ENCODE measurements at regions not wholly inside any gene's neighbourhood (a gene's known extent, or its start where the extent isn't known, plus 50 kb on each side); places are given as distances from the start of the nearest gene placed in this dataset.

DNA sequence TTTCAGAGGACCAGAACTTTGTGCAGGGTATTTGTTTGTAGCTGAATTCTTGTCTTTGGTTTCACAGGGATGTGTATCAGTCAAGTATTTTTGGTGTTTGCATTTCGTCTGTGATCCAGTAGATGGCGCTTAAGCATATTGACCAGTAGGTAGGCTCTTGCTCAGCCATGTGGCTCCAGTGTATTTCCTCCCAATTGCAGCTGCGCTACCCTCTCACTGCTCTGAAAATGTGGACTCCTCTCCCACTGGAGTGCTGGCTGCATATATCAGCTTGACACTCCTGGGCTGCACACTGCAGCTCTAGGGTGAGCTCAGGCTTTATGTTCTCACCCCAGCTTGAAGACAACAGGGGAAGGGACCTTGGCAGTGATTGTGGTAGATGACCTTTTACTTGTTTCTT, 1264.3 kb upstream of the ALCAM start:
- DNase-seq (ENCODE audit: low spot score) (no peak), ATAC-seq (ENCODE audit: low FRiP score) (no peak)
- TF ChIP-seq, protein P1, sequence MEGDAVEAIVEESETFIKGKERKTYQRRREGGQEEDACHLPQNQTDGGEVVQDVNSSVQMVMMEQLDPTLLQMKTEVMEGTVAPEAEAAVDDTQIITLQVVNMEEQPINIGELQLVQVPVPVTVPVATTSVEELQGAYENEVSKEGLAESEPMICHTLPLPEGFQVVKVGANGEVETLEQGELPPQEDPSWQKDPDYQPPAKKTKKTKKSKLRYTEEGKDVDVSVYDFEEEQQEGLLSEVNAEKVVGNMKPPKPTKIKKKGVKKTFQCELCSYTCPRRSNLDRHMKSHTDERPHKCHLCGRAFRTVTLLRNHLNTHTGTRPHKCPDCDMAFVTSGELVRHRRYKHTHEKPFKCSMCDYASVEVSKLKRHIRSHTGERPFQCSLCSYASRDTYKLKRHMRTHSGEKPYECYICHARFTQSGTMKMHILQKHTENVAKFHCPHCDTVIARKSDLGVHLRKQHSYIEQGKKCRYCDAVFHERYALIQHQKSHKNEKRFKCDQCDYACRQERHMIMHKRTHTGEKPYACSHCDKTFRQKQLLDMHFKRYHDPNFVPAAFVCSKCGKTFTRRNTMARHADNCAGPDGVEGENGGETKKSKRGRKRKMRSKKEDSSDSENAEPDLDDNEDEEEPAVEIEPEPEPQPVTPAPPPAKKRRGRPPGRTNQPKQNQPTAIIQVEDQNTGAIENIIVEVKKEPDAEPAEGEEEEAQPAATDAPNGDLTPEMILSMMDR (IDR thresholded peaks at IDR 0.05), result no peak

DNA sequence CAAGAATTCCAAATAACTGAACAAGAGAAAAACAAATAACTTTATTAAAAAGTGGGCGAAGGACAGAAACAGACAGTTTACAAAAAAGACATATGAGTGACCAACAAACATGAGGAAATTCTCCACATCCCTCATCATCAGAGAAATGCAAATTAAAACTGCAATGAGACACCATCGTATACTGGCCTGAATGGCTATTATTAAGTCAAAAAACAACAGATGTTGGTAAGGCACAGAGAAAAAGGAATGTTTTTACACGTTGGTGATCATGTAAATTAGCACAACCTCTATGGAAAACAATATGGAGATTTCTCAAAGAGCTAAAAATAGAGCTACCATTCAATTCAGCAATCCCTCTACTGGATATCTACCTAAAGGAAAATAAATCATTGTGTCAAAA, 1260.4 kb upstream of the ALCAM start:
- ATAC-seq (ENCODE audit: low FRiP score), result no peak
- TF ChIP-seq, protein P1 (IDR thresholded peaks at IDR 0.05), result no peak

DNA sequence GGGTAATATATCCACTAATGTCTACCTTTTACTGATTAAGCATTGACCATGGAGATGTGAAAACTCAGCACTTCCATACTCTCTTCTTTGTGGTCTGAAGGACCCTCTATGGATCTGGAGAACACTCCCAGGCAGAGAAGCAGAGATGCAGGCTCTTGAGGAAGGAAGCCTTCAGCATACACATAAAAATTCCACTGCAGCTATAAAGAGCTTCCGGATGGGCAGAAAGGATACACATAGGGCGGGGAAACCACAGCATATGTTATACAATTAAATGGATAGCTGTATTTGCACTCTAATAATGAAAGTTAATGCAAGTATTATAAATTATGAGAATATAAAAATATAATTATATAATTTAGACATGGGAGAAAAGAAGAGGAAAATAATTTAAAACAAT, 1258.2 kb upstream of the ALCAM start:
- TF ChIP-seq, protein P1 (IDR thresholded peaks at IDR 0.05), result no peak
- DNase-seq (ENCODE audit: low spot score) (no peak), ATAC-seq (ENCODE audit: low FRiP score) (no peak)

More for the DNA sequence above, 1260.4 kb upstream of the ALCAM start:
- no peak for DNase-seq (ENCODE audit: low spot score)

DNA sequence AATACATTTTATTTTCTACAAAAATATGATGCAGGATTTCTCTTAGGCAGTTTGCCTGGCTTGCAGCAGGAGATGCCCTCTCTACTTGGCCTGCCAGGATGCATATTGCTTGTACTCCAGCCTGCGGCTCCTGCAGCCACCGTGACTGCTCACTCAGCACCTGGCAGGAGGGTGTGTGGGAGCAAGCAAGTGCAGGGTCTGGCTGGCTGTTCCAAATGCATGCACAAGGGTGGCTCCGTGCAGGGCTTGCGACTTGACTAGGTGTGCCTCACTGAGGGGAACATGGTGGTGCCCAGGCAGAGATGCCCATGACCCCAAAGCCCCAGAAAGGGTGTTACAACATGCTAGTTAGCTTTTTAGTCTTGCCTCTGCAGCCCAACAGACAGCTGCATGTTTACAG, 1240.2 kb upstream of the ALCAM start:
- ATAC-seq (ENCODE audit: low FRiP score), result no peak

DNA sequence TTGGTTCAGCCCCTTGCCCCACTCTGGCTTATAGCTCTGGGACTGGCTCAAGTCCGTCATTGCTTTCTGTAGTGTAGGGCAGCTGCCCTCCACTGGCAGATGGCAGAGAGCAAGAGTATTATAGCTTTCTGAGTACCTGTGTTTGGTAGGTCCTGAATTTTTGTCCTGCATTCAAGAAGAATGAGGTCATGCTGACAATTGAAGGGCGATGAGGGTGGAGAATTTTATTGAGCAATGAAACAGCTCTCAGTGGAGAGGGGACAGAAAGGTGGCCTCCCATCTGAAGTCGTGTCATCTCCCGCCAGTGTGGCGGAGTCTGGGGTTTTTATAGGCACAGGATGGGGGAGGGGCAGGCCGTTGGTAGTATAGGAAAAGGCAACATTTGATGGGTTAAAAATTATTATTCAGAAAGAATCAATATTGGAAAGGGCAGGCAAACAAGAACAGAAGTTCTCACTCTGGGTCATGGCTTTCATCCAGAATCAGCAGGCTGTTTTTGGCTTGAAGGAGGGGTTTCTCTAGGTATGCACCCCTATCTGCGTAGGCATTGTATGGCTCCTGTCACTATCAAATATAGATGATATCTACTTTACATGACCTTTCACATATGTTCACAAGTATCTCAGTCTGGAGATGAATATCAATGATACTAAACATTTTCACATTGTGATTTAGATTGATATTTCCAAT, 1239.7 kb upstream of the ALCAM start:
- TF ChIP-seq, protein P1 (IDR thresholded peaks at IDR 0.05), result no peak
- no peak for DNase-seq (ENCODE audit: low spot score)
- no peak for ATAC-seq (ENCODE audit: low FRiP score)

More for the DNA sequence above, 1240.2 kb upstream of the ALCAM start:
- no peak for DNase-seq (ENCODE audit: low spot score)
- TF ChIP-seq, protein P1 (IDR thresholded peaks at IDR 0.05), result no peak

DNA sequence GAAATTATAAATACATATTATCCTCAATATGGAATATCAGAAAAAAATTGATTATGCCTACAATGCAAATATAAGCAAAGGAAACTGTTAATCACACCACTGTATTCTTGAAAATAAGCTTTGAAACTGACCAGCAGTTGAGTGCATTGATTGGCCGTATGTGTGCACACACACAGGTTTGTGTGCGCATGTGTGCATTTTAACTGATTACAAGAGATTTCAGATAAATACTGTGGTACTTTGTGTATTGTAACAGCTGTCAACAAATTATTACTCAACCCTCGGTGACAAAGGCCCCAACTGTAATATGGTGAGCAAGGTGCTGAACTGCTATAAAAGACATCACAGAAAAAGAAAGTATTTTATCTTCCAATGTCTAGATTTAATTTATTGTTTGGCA, 1238.9 kb upstream of the ALCAM start:
- TF ChIP-seq, protein P1 (IDR thresholded peaks at IDR 0.05), result no peak
- no peak for DNase-seq (ENCODE audit: low spot score)
- no peak for ATAC-seq (ENCODE audit: low FRiP score)
